RKO (cell line): ENCODE measurements at regions not wholly inside any gene's neighbourhood (a gene's known extent, or its start where the extent isn't known, plus 50 kb on each side); places are given as distances from the start of the nearest gene placed in this dataset.
"Not testable (repeated sequence)": the region's sequence is repeated elsewhere in the genome, so short reads cannot be mapped to it uniquely, and the experiment has no call there.

ENCODE experiments used
- DNase-seq: peaks from one replicate; pipeline ENCODE4 v3.0.0-alpha.2; 2016; ENCODE audit warnings: low spot score

GRCh38 chr19:23470873-23471545 lies 75.7 kb upstream of the ZNF91 start:
- DNase-seq = no peak

GRCh38 chr19:23464349-23464748 lies 69.1 kb upstream of the ZNF91 start:
- DNase-seq = not testable (repeated sequence)

- no peak for DNase-seq
Measured at GRCh38 chr19:23461120-23461519, 65.8 kb upstream of the ZNF91 start.

- DNase-seq = peak; percentile 52
Measured at GRCh38 chr19:23460656-23461055, 65.4 kb upstream of the ZNF91 start.
